ENCODE measurements at regions not wholly inside any gene's neighbourhood (a gene's known extent, or its start where the extent isn't known, plus 50 kb on each side); places are given as distances from the start of the nearest gene placed in this dataset.

DNA sequence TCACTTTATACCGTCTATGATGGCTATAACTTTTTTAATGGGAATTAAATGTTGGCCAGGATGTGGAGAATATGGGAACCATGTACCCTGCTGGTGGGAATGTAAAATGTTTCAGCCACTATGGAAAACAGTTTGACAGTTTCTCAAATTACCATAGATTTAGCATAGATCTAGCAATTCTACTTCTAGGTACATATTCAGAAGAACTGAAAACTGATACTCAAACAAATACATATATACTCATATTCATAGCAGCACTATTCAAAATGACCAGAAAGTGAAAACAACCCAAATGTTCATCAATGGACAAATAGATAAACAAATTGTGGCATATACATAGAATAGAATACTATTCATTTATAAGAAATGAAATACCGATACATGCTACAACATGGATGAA is 539.4 kb downstream of the IGSF11 start:
- TF ChIP-seq, protein P1, sequence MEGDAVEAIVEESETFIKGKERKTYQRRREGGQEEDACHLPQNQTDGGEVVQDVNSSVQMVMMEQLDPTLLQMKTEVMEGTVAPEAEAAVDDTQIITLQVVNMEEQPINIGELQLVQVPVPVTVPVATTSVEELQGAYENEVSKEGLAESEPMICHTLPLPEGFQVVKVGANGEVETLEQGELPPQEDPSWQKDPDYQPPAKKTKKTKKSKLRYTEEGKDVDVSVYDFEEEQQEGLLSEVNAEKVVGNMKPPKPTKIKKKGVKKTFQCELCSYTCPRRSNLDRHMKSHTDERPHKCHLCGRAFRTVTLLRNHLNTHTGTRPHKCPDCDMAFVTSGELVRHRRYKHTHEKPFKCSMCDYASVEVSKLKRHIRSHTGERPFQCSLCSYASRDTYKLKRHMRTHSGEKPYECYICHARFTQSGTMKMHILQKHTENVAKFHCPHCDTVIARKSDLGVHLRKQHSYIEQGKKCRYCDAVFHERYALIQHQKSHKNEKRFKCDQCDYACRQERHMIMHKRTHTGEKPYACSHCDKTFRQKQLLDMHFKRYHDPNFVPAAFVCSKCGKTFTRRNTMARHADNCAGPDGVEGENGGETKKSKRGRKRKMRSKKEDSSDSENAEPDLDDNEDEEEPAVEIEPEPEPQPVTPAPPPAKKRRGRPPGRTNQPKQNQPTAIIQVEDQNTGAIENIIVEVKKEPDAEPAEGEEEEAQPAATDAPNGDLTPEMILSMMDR (IDR thresholded peaks at IDR 0.05): no peak
- Mint-ChIP-seq H3K9me3 (peaks cover 50% of the 10 kb centered on the region), H3K27ac (no peak overlapping the region), H3K4me1 (ENCODE audit: low read depth) (no peaks in the 10 kb centered on the region), H3K36me3 (ENCODE audit: low read depth) (no peaks in the 10 kb centered on the region), H3K4me3 (no peak overlapping the region), H3K27me3 (ENCODE audit: insufficient read depth) (no peaks in the 10 kb centered on the region; the same call in 1 of the 2 replicates)
- DNase-seq: no peak

DNA sequence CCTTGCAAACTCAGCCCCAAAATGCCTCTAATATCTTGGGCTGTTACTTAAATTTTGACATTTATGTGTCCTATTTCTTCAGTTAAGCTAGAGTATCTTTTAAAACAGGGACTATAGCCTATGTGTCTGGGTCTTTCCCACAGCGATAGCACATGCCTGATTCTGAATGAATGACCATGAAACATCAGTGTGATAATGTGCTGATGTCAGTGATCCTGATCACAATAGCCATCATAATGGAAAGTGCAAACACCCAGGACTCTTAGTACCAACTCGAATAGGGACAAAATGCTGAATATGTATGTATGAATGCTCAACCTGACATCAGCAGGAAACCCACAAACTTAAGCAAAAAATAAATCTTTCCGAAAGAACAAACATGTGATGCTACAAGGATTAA is 537.4 kb downstream of the IGSF11 start:
- no peak for DNase-seq
- TF ChIP-seq, protein P1 (IDR thresholded peaks at IDR 0.05): no peak
- Mint-ChIP-seq H3K4me3 (no peak overlapping the region), H3K9me3 (peaks cover 36% of the 10 kb centered on the region), H3K27ac (no peak overlapping the region), H3K36me3 (ENCODE audit: low read depth) (no peaks in the 10 kb centered on the region), H3K4me1 (ENCODE audit: low read depth) (no peaks in the 10 kb centered on the region), H3K27me3 (ENCODE audit: insufficient read depth) (no peaks in the 10 kb centered on the region)

DNA sequence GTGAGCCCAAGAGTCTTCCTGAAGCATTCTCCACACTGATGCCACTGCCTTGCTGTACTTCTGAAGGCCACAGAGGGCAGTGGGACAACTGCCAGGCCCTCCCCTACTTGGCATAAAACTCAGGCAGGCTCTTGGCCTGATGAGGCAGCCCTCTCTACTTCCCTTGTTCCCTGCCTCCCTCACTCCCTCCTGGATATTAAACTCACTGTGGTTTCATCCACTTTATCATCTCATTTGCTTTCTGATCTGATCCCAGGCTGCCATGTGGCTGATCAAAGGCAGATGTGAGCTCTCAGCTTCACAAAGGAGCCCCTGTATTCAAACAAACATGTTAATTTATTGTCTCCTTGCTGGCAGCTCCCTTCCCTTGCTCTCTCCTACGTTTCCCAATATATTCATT is 533.5 kb downstream of the IGSF11 start:
- no peak for DNase-seq

DNA sequence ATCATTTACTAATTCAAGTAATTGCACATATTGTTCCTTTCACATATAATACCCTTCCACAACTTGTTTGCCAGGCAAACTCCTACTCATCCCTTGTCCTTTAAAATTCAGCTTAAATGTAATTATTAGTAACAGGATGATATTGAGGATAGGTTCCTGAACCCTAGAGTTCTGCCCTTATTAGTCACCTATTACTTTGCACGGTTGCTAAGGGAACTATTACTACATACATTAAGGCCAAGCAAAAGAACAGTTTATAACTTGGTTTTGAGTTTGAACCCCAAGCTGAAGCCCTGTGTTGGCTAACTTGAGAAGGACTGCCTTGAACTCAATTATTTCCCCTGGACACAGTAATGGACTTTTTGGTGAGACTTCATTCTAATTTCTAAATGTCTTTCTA is 529.7 kb downstream of the IGSF11 start:
- TF ChIP-seq, protein P1 (IDR thresholded peaks at IDR 0.05): no peak
- Mint-ChIP-seq H3K4me3 (no peak overlapping the region), H3K36me3 (ENCODE audit: low read depth) (no peaks in the 10 kb centered on the region), H3K27ac (no peak overlapping the region), H3K9me3 (peaks cover 12% of the 10 kb centered on the region), H3K4me1 (ENCODE audit: low read depth) (no peaks in the 10 kb centered on the region), H3K27me3 (ENCODE audit: insufficient read depth) (peaks cover 1% of the 10 kb centered on the region; the same call in 1 of the 2 replicates)
- no peak for DNase-seq

More for the DNA sequence above, 533.5 kb downstream of the IGSF11 start:
- Mint-ChIP-seq H3K9me3 (peaks cover 28% of the 10 kb centered on the region), H3K27me3 (ENCODE audit: insufficient read depth) (no peaks in the 10 kb centered on the region), H3K27ac (no peak overlapping the region), H3K4me3 (no peak overlapping the region), H3K36me3 (ENCODE audit: low read depth) (no peaks in the 10 kb centered on the region), H3K4me1 (ENCODE audit: low read depth) (no peaks in the 10 kb centered on the region)
- TF ChIP-seq, protein P1 (IDR thresholded peaks at IDR 0.05): no peak

DNA sequence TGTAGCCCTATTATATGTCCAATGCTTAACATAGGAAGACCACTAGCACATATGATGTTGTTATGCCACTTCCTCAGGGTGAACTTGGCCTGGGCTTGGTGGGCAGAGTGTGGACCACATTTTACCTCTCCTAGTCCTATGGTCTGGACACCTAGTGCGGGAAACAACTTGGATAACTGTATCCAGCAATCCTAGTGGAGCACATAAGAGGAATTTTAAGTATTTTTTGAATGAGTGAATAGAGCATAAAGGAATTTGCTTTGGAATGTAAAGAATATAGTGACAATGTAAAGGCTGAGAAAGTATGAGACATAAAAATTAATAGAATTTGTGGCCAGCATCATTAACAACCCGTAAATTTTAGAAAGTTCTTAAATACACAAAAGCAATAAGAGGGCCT is 528.9 kb downstream of the IGSF11 start:
- H3K27ac Mint-ChIP-seq: no peak overlapping the region
- TF ChIP-seq, protein P1 (IDR thresholded peaks at IDR 0.05): no peak
- H3K27me3 Mint-ChIP-seq (ENCODE audit: insufficient read depth): peaks cover 1% of the 10 kb centered on the region; the same call in 1 of the 2 replicates
- no peak overlapping the region for H3K4me3 Mint-ChIP-seq
- peaks cover 21% of the 10 kb centered on the region for H3K9me3 Mint-ChIP-seq
- no peaks in the 10 kb centered on the region for H3K4me1 Mint-ChIP-seq (ENCODE audit: low read depth)
- no peak for DNase-seq
- peaks cover 5% of the 10 kb centered on the region; the same call in 1 of the 2 replicates for H3K36me3 Mint-ChIP-seq (ENCODE audit: low read depth)

DNA sequence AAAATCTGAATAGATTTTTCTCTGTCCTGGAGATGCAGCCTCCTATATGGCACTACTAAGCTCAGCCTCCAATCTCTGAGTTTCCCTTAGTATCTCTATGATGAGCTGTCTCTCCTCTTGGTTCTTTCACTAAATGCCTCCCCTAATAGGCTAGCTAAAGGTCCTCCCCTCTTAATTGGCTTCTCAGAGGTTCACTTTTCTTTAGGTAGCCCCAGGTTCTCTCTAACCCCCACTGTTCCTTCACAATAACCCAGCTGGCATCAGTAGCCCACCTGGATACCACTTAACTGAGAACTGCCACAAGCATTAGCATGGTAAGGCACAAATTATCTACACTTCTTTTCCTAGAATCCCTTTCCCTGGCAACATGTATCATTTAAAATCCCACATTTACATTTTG is 523.2 kb downstream of the IGSF11 start:
- Mint-ChIP-seq H3K9me3 (peaks cover 54% of the 10 kb centered on the region), H3K27me3 (ENCODE audit: insufficient read depth) (peaks cover 1% of the 10 kb centered on the region; the same call in 1 of the 2 replicates), H3K4me1 (ENCODE audit: low read depth) (no peaks in the 10 kb centered on the region), H3K27ac (no peak overlapping the region), H3K4me3 (no peak overlapping the region), H3K36me3 (ENCODE audit: low read depth) (peaks cover 8% of the 10 kb centered on the region; the same call in 1 of the 2 replicates)
- TF ChIP-seq, protein P1 (IDR thresholded peaks at IDR 0.05): no peak
- no peak for DNase-seq
